Body of pancreas (tissue), 4 donors: ENCODE measurements at regions not wholly inside any gene's neighbourhood (a gene's known extent, or its start where the extent isn't known, plus 50 kb on each side); places are given as distances from the start of the nearest gene placed in this dataset.

Experiments
- POLR2A ChIP-seq, 3 donors: fragments of 450-650 bp; IDR thresholded peaks; one replicate each; pipeline ENCODE4 v1.6.1; 2016; ENCODE audit warnings: antibody characterized with exemption in 3 of 3, mild to moderate bottlenecking in 2 of 3
- TF ChIP-seq, protein P1 (sequence below), 7 experiments: fragments of 450-650 bp in 4 of 7; fragments of 200-600 bp in 3 of 7; sonication (generic) in 3 of 7; IDR thresholded peaks; one replicate each; pipeline ENCODE4 v1.5.1; 2016 to 2019; ENCODE audit warnings: antibody characterized with exemption in 7 of 7

DNA sequence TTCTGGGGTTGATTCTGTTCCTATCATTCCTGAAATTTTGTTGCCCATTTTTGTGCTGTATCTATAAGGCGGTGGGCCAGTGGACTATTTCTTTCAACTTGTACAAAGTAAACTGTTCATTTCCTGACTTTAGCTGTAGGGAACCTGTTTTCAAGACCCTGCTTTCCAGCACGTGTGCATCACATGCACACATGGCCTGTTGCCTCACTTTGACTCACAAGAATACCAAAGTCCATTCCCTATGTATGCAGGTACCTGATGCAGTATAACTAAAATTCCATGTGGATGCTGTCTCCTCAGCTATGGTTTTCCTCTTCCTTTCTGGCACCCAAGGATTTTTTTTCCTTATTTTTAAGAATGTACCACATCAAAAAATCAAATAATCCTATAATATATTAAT, 284.1 kb upstream of the MANEA start:
- TF ChIP-seq, protein P1, sequence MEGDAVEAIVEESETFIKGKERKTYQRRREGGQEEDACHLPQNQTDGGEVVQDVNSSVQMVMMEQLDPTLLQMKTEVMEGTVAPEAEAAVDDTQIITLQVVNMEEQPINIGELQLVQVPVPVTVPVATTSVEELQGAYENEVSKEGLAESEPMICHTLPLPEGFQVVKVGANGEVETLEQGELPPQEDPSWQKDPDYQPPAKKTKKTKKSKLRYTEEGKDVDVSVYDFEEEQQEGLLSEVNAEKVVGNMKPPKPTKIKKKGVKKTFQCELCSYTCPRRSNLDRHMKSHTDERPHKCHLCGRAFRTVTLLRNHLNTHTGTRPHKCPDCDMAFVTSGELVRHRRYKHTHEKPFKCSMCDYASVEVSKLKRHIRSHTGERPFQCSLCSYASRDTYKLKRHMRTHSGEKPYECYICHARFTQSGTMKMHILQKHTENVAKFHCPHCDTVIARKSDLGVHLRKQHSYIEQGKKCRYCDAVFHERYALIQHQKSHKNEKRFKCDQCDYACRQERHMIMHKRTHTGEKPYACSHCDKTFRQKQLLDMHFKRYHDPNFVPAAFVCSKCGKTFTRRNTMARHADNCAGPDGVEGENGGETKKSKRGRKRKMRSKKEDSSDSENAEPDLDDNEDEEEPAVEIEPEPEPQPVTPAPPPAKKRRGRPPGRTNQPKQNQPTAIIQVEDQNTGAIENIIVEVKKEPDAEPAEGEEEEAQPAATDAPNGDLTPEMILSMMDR (IDR thresholded peaks at IDR 0.05), result no peak
- TF ChIP-seq POLR2A (IDR thresholded peaks at IDR 0.05), result no peak
